ENCODE measurements at regions not wholly inside any gene's neighbourhood (a gene's known extent, or its start where the extent isn't known, plus 50 kb on each side); places are given as distances from the start of the nearest gene placed in this dataset.

DNA sequence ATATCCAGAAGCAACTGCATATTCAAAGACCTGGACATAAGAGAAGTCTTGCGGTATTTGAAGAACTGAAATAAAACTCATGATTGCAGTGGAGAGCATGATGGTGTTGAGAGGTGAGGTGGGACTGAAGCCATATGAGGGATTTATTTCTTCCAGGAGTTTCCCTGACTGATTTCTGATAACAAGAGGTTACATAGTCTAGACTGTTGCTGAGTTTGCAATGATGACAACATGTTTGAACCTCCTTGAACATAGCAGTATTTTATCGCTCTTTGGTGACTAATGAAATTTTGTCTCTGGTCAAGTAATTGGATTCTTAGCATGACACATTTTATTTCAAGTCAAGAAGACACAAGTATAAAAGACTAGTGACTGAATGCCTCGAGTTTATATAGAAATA is 61.8 kb downstream of the ACTBL2 start:
- H3K27me3 ChIP-seq (ENCODE audit: control insufficient read depth, insufficient read depth, low read length) = no peaks in the 10 kb centered on the region
- H3K9me3 ChIP-seq (ENCODE audit: control insufficient read depth, insufficient read depth, low read length) = no peaks in the 10 kb centered on the region
- no peaks in the 10 kb centered on the region for H3K9me3 Mint-ChIP-seq
- H3K4me1 Mint-ChIP-seq = no peaks in the 10 kb centered on the region
- peaks cover 0 to 3% of the 10 kb centered on the region in 2 donors for H3K27me3 Mint-ChIP-seq (ENCODE audit: low read depth in 2 of 2)
- H3K4me1 ChIP-seq (ENCODE audit: control insufficient read depth, insufficient read depth, low read length) = no peaks in the 10 kb centered on the region
- no peaks in the 10 kb centered on the region for H3K36me3 Mint-ChIP-seq
- ATAC-seq = no peak
- no peak for DNase-seq
- intact Hi-C loops (cut with micrococcal nuclease) = no loop called here
- no peak overlapping the region for H3K4me3 Mint-ChIP-seq
- H3K36me3 ChIP-seq (ENCODE audit: control insufficient read depth, insufficient read depth, low read length) = no peaks in the 10 kb centered on the region
- TF ChIP-seq, protein P1, sequence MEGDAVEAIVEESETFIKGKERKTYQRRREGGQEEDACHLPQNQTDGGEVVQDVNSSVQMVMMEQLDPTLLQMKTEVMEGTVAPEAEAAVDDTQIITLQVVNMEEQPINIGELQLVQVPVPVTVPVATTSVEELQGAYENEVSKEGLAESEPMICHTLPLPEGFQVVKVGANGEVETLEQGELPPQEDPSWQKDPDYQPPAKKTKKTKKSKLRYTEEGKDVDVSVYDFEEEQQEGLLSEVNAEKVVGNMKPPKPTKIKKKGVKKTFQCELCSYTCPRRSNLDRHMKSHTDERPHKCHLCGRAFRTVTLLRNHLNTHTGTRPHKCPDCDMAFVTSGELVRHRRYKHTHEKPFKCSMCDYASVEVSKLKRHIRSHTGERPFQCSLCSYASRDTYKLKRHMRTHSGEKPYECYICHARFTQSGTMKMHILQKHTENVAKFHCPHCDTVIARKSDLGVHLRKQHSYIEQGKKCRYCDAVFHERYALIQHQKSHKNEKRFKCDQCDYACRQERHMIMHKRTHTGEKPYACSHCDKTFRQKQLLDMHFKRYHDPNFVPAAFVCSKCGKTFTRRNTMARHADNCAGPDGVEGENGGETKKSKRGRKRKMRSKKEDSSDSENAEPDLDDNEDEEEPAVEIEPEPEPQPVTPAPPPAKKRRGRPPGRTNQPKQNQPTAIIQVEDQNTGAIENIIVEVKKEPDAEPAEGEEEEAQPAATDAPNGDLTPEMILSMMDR (IDR thresholded peaks at IDR 0.05) = no peak
- H3K27ac Mint-ChIP-seq = no peak overlapping the region
- 60% methylated on average over 2 of the region's 3 CpGs for WGBS (ENCODE audit: insufficient coverage)
- no peak overlapping the region for H3K4me3 ChIP-seq (ENCODE audit: low read length)
- no peak overlapping the region for H3K27ac ChIP-seq (ENCODE audit: low read length)

DNA sequence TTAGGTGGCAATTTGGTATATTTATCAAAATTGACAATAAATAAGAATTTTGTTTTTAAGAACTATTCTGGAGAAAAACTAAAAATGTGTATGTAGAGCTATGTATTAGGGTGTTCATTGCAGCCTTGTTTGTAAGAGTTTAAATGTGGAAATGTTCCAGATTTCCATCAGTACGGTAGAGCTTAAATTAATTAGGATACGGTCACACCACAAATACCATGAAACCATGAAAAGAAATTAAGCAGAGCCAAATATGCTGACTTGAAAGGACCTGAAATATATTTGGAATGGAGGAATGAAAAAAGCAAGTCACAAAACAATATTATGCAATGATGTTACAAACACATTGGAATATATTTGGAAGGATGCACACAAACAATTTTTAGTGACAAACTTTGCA is 64.6 kb downstream of the ACTBL2 start:
- DNase-seq = no peak
- no peak overlapping the region for H3K27ac ChIP-seq (ENCODE audit: low read length)
- H3K27me3 Mint-ChIP-seq (ENCODE audit: low read depth in 2 of 2) = peaks cover 0 to 3% of the 10 kb centered on the region in 2 donors
- H3K4me3 ChIP-seq (ENCODE audit: low read length) = no peak overlapping the region
- no peaks in the 10 kb centered on the region for H3K36me3 Mint-ChIP-seq
- intact Hi-C loops (cut with micrococcal nuclease) = no loop called here
- H3K36me3 ChIP-seq (ENCODE audit: control insufficient read depth, insufficient read depth, low read length) = no peaks in the 10 kb centered on the region
- H3K27me3 ChIP-seq (ENCODE audit: control insufficient read depth, insufficient read depth, low read length) = no peaks in the 10 kb centered on the region
- H3K4me3 Mint-ChIP-seq = no peak overlapping the region
- H3K27ac Mint-ChIP-seq = no peak overlapping the region
- ATAC-seq = no peak
- TF ChIP-seq, protein P1 (IDR thresholded peaks at IDR 0.05) = no peak
- H3K9me3 ChIP-seq (ENCODE audit: control insufficient read depth, insufficient read depth, low read length) = no peaks in the 10 kb centered on the region
- WGBS (ENCODE audit: insufficient coverage) = no CpG with 5 or more reads among the region's 2 CpGs
- no peaks in the 10 kb centered on the region for H3K4me1 Mint-ChIP-seq
- no peaks in the 10 kb centered on the region for H3K9me3 Mint-ChIP-seq
- H3K4me1 ChIP-seq (ENCODE audit: control insufficient read depth, insufficient read depth, low read length) = no peaks in the 10 kb centered on the region

DNA sequence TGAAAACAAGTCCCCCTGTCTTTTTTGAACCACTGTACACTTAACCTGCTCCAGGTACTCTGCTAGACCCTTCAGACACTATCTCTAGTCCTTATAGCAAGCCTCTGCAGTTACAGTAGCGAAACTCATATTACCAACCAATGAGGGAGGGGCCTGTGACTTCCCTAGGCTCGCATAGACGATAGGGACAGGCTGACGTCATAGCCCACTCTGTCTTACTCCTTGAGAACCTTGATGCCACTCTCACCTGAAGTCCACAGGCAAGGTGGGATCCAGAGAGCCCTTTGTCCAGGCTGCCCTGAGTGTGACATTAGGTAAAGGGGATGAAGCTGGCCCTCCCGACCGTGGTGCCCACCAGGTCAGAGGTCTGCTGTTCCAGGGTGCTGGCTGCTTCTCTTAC is 65.3 kb downstream of the ACTBL2 start:
- WGBS (ENCODE audit: insufficient coverage) = 91% methylated on average over 6 of the region's 6 CpGs
- H3K36me3 ChIP-seq (ENCODE audit: control insufficient read depth, insufficient read depth, low read length) = no peaks in the 10 kb centered on the region
- H3K4me1 ChIP-seq (ENCODE audit: control insufficient read depth, insufficient read depth, low read length) = no peaks in the 10 kb centered on the region
- H3K27me3 Mint-ChIP-seq (ENCODE audit: low read depth in 2 of 2) = peaks cover 0 to 3% of the 10 kb centered on the region in 2 donors
- no peak overlapping the region for H3K27ac ChIP-seq (ENCODE audit: low read length)
- ATAC-seq = no peak
- no peaks in the 10 kb centered on the region for H3K27me3 ChIP-seq (ENCODE audit: control insufficient read depth, insufficient read depth, low read length)
- no peaks in the 10 kb centered on the region for H3K9me3 Mint-ChIP-seq
- no peak overlapping the region for H3K27ac Mint-ChIP-seq
- no peaks in the 10 kb centered on the region for H3K4me1 Mint-ChIP-seq
- no peaks in the 10 kb centered on the region for H3K9me3 ChIP-seq (ENCODE audit: control insufficient read depth, insufficient read depth, low read length)
- H3K4me3 ChIP-seq (ENCODE audit: low read length) = no peak overlapping the region
- intact Hi-C loops (cut with micrococcal nuclease) = no loop called here
- no peak for DNase-seq
- H3K4me3 Mint-ChIP-seq = no peak overlapping the region
- TF ChIP-seq, protein P1 (IDR thresholded peaks at IDR 0.05) = no peak
- H3K36me3 Mint-ChIP-seq = no peaks in the 10 kb centered on the region

DNA sequence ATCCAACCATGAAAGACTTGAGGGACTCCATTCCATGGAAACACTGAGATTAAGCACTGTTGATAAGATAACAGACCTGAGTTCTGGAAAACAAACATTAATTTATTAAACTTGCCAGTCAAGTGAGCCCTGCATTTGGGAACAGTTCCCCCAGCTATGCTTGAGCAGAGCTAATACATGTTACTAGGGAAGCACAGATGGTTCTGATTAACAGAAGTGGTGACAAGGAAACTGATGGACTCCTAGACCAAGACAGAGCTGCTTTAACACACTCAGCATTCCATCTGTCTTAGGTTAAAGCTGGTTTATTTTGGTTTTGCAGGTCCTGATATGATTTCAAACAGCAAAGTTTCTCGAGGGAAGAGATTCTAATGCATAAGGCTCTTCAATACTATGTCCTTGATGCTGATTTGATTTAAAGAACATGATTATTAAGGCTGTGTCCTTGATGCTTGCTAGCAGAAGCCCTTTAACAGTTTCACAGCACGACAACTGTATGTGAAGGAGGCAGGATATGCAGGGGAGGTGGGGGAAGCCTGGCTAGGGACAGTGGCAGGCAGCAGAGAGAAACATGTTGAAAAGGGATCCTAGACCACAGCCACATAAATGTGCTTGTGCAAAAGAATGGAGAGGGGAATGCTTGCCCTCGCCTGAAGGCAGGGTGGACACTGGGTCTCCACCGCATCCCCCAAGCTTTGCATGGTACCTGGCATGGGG is 66.2 kb downstream of the ACTBL2 start:
- Histone ChIP-seq H3K36me3 (ENCODE audit: control insufficient read depth, insufficient read depth, low read length) (no peaks in the 10 kb centered on the region), H3K9me3 (ENCODE audit: control insufficient read depth, insufficient read depth, low read length) (no peaks in the 10 kb centered on the region), H3K4me3 (ENCODE audit: low read length) (no peak overlapping the region), H3K27ac (ENCODE audit: low read length) (no peak overlapping the region), H3K27me3 (ENCODE audit: control insufficient read depth, insufficient read depth, low read length) (no peaks in the 10 kb centered on the region), H3K4me1 (ENCODE audit: control insufficient read depth, insufficient read depth, low read length) (no peaks in the 10 kb centered on the region)
- Mint-ChIP-seq H3K4me3 (no peak overlapping the region), H3K27ac (no peak overlapping the region), H3K9me3 (no peaks in the 10 kb centered on the region), H3K27me3 (ENCODE audit: low read depth in 2 of 2) (peaks cover 0 to 3% of the 10 kb centered on the region in 2 donors), H3K4me1 (no peaks in the 10 kb centered on the region), H3K36me3 (no peaks in the 10 kb centered on the region)
- ATAC-seq (no peak), DNase-seq (no peak)
- TF ChIP-seq, protein P1 (IDR thresholded peaks at IDR 0.05) = no peak
- intact Hi-C loops (cut with micrococcal nuclease) = no loop called here
- 72% methylated on average over 4 of the region's 4 CpGs for WGBS (ENCODE audit: insufficient coverage)
